ENCODE measurements at regions not wholly inside any gene's neighbourhood (a gene's known extent, or its start where the extent isn't known, plus 50 kb on each side); places are given as distances from the start of the nearest gene placed in this dataset.

GRCh38 chr4:62927574-62927973 is 1481.7 kb downstream of the TECRL start:
- Histone ChIP-seq H3K4me1 (ENCODE audit: control insufficient read depth, insufficient read depth, low read length) (no peaks in the 10 kb centered on the region), H3K36me3 (ENCODE audit: control insufficient read depth, insufficient read depth, low read length) (no peaks in the 10 kb centered on the region), H3K27me3 (ENCODE audit: control insufficient read depth, insufficient read depth, low read length) (no peaks in the 10 kb centered on the region), H3K9me3 (ENCODE audit: control insufficient read depth, low read depth, low read length) (no peaks in the 10 kb centered on the region), H3K4me3 (ENCODE audit: low read length) (no peak overlapping the region), H3K27ac (ENCODE audit: low read length) (no peak overlapping the region)
- DNase-seq: no peak
- WGBS (ENCODE audit: insufficient coverage, low lambda C conversion rate): 67% methylated on average over 1 of the region's 3 CpGs

- no peaks in the 10 kb centered on the region for H3K36me3 ChIP-seq (ENCODE audit: control insufficient read depth, insufficient read depth, low read length)
- no peaks in the 10 kb centered on the region for H3K4me1 ChIP-seq (ENCODE audit: control insufficient read depth, insufficient read depth, low read length)
- H3K4me3 ChIP-seq (ENCODE audit: low read length): no peak overlapping the region
- no peak for DNase-seq
- no peaks in the 10 kb centered on the region for H3K27me3 ChIP-seq (ENCODE audit: control insufficient read depth, insufficient read depth, low read length)
- WGBS (ENCODE audit: insufficient coverage, low lambda C conversion rate): 100% methylated on average over 2 of the region's 4 CpGs
- H3K27ac ChIP-seq (ENCODE audit: low read length): no peak overlapping the region
- no peaks in the 10 kb centered on the region for H3K9me3 ChIP-seq (ENCODE audit: control insufficient read depth, low read depth, low read length)
Observed at GRCh38 chr4:62923783-62924182, 1485.5 kb downstream of the TECRL start.

- WGBS (ENCODE audit: insufficient coverage, low lambda C conversion rate): 80% methylated on average over 2 of the region's 2 CpGs
- H3K27ac ChIP-seq (ENCODE audit: low read length): no peak overlapping the region
- no peak for DNase-seq
- no peaks in the 10 kb centered on the region for H3K27me3 ChIP-seq (ENCODE audit: control insufficient read depth, insufficient read depth, low read length)
- no peaks in the 10 kb centered on the region for H3K4me1 ChIP-seq (ENCODE audit: control insufficient read depth, insufficient read depth, low read length)
- H3K4me3 ChIP-seq (ENCODE audit: low read length): no peak overlapping the region
- H3K36me3 ChIP-seq (ENCODE audit: control insufficient read depth, insufficient read depth, low read length): no peaks in the 10 kb centered on the region
- H3K9me3 ChIP-seq (ENCODE audit: control insufficient read depth, low read depth, low read length): no peaks in the 10 kb centered on the region
Observed at GRCh38 chr4:62917649-62918048, 1491.6 kb downstream of the TECRL start.

- Histone ChIP-seq H3K4me1 (ENCODE audit: control insufficient read depth, insufficient read depth, low read length) (no peaks in the 10 kb centered on the region), H3K9me3 (ENCODE audit: control insufficient read depth, low read depth, low read length) (no peaks in the 10 kb centered on the region), H3K36me3 (ENCODE audit: control insufficient read depth, insufficient read depth, low read length) (no peaks in the 10 kb centered on the region), H3K27me3 (ENCODE audit: control insufficient read depth, insufficient read depth, low read length) (no peaks in the 10 kb centered on the region), H3K4me3 (ENCODE audit: low read length) (no peak overlapping the region), H3K27ac (ENCODE audit: low read length) (no peak overlapping the region)
- no peak for DNase-seq
- WGBS (ENCODE audit: insufficient coverage, low lambda C conversion rate): 100% methylated on average over 2 of the region's 4 CpGs
Observed at GRCh38 chr4:62914758-62915157, 1494.5 kb downstream of the TECRL start.

GRCh38 chr4:62913065-62913464 is 1496.2 kb downstream of the TECRL start:
- WGBS (ENCODE audit: insufficient coverage, low lambda C conversion rate): 100% methylated on average over 1 of the region's 1 CpG
- Histone ChIP-seq H3K27me3 (ENCODE audit: control insufficient read depth, insufficient read depth, low read length) (no peaks in the 10 kb centered on the region), H3K27ac (ENCODE audit: low read length) (no peak overlapping the region), H3K4me1 (ENCODE audit: control insufficient read depth, insufficient read depth, low read length) (no peaks in the 10 kb centered on the region), H3K9me3 (ENCODE audit: control insufficient read depth, low read depth, low read length) (no peaks in the 10 kb centered on the region), H3K4me3 (ENCODE audit: low read length) (no peak overlapping the region), H3K36me3 (ENCODE audit: control insufficient read depth, insufficient read depth, low read length) (no peaks in the 10 kb centered on the region)
- DNase-seq: no peak

- WGBS (ENCODE audit: insufficient coverage, low lambda C conversion rate): 0% methylated on average over 1 of the region's 1 CpG
- no peaks in the 10 kb centered on the region for H3K9me3 ChIP-seq (ENCODE audit: control insufficient read depth, low read depth, low read length)
- no peak for DNase-seq
- H3K4me3 ChIP-seq (ENCODE audit: low read length): no peak overlapping the region
- no peaks in the 10 kb centered on the region for H3K36me3 ChIP-seq (ENCODE audit: control insufficient read depth, insufficient read depth, low read length)
- no peak overlapping the region for H3K27ac ChIP-seq (ENCODE audit: low read length)
- no peaks in the 10 kb centered on the region for H3K27me3 ChIP-seq (ENCODE audit: control insufficient read depth, insufficient read depth, low read length)
- H3K4me1 ChIP-seq (ENCODE audit: control insufficient read depth, insufficient read depth, low read length): no peaks in the 10 kb centered on the region
Observed at GRCh38 chr4:62912531-62912930, 1496.7 kb downstream of the TECRL start.

GRCh38 chr4:62909238-62909637 is 1500.0 kb downstream of the TECRL start:
- WGBS (ENCODE audit: insufficient coverage, low lambda C conversion rate): no CpG with 5 or more reads among the region's 3 CpGs
- Histone ChIP-seq H3K27me3 (ENCODE audit: control insufficient read depth, insufficient read depth, low read length) (no peaks in the 10 kb centered on the region), H3K4me3 (ENCODE audit: low read length) (no peak overlapping the region), H3K9me3 (ENCODE audit: control insufficient read depth, low read depth, low read length) (no peaks in the 10 kb centered on the region), H3K4me1 (ENCODE audit: control insufficient read depth, insufficient read depth, low read length) (no peaks in the 10 kb centered on the region), H3K27ac (ENCODE audit: low read length) (no peak overlapping the region), H3K36me3 (ENCODE audit: control insufficient read depth, insufficient read depth, low read length) (no peaks in the 10 kb centered on the region)
- no peak for DNase-seq

GRCh38 chr4:62901101-62901500 is 1508.1 kb downstream of the TECRL start:
- H3K9me3 ChIP-seq (ENCODE audit: control insufficient read depth, low read depth, low read length): peaks cover 13% of the 10 kb centered on the region
- H3K27me3 ChIP-seq (ENCODE audit: control insufficient read depth, insufficient read depth, low read length): no peaks in the 10 kb centered on the region
- no peak overlapping the region for H3K4me3 ChIP-seq (ENCODE audit: low read length)
- no peaks in the 10 kb centered on the region for H3K36me3 ChIP-seq (ENCODE audit: control insufficient read depth, insufficient read depth, low read length)
- H3K27ac ChIP-seq (ENCODE audit: low read length): no peak overlapping the region
- WGBS (ENCODE audit: insufficient coverage, low lambda C conversion rate): 89% methylated on average over 1 of the region's 2 CpGs
- no peak for DNase-seq
- H3K4me1 ChIP-seq (ENCODE audit: control insufficient read depth, insufficient read depth, low read length): no peaks in the 10 kb centered on the region

- Histone ChIP-seq H3K4me3 (ENCODE audit: low read length) (no peak overlapping the region), H3K27me3 (ENCODE audit: control insufficient read depth, insufficient read depth, low read length) (no peaks in the 10 kb centered on the region), H3K4me1 (ENCODE audit: control insufficient read depth, insufficient read depth, low read length) (no peaks in the 10 kb centered on the region), H3K9me3 (ENCODE audit: control insufficient read depth, low read depth, low read length) (peaks cover 13% of the 10 kb centered on the region), H3K36me3 (ENCODE audit: control insufficient read depth, insufficient read depth, low read length) (no peaks in the 10 kb centered on the region), H3K27ac (ENCODE audit: low read length) (no peak overlapping the region)
- no peak for DNase-seq
Observed at GRCh38 chr4:62899646-62900364, 1509.4 kb downstream of the TECRL start.

GRCh38 chr4:62898115-62898514 is 1511.1 kb downstream of the TECRL start:
- no peaks in the 10 kb centered on the region for H3K4me1 ChIP-seq (ENCODE audit: control insufficient read depth, insufficient read depth, low read length)
- H3K27ac ChIP-seq (ENCODE audit: low read length): no peak overlapping the region
- no peaks in the 10 kb centered on the region for H3K36me3 ChIP-seq (ENCODE audit: control insufficient read depth, insufficient read depth, low read length)
- no peaks in the 10 kb centered on the region for H3K27me3 ChIP-seq (ENCODE audit: control insufficient read depth, insufficient read depth, low read length)
- no peak for DNase-seq
- H3K4me3 ChIP-seq (ENCODE audit: low read length): no peak overlapping the region
- WGBS (ENCODE audit: insufficient coverage, low lambda C conversion rate): no CpG with 5 or more reads among the region's 5 CpGs
- peaks cover 13% of the 10 kb centered on the region for H3K9me3 ChIP-seq (ENCODE audit: control insufficient read depth, low read depth, low read length)

- no peaks in the 10 kb centered on the region for H3K36me3 ChIP-seq (ENCODE audit: control insufficient read depth, insufficient read depth, low read length)
- peaks cover 13% of the 10 kb centered on the region for H3K9me3 ChIP-seq (ENCODE audit: control insufficient read depth, low read depth, low read length)
- no CpG with 5 or more reads among the region's 3 CpGs for WGBS (ENCODE audit: insufficient coverage, low lambda C conversion rate)
- no peaks in the 10 kb centered on the region for H3K4me1 ChIP-seq (ENCODE audit: control insufficient read depth, insufficient read depth, low read length)
- H3K27ac ChIP-seq (ENCODE audit: low read length): no peak overlapping the region
- H3K4me3 ChIP-seq (ENCODE audit: low read length): no peak overlapping the region
- H3K27me3 ChIP-seq (ENCODE audit: control insufficient read depth, insufficient read depth, low read length): no peaks in the 10 kb centered on the region
- no peak for DNase-seq
Observed at GRCh38 chr4:62896721-62897120, 1512.5 kb downstream of the TECRL start.
